Smooth muscle cell (in vitro differentiated cells): ENCODE measurements at regions not wholly inside any gene's neighbourhood (a gene's known extent, or its start where the extent isn't known, plus 50 kb on each side); places are given as distances from the start of the nearest gene placed in this dataset.

ENCODE experiments used
- DNase-seq: peaks from one replicate; lab custom pipeline; 2025; ENCODE audit not compliant: unreplicated experiment; lab: John Stamatoyannopoulos, UW
- H2AFZ ChIP-seq: fragments of 200-600 bp; sonication (generic); 2 replicates; pipeline ENCODE4 v1.6.0; 2016; ENCODE audit warnings: antibody characterized with exemption, low read depth, mild to moderate bottlenecking
- H3F3A ChIP-seq: fragments of 200-600 bp; sonication (generic); 2 replicates; pipeline ENCODE4 v1.6.0; 2017; ENCODE audit warnings: antibody characterized with exemption, low read depth
- H3K27ac ChIP-seq: fragments of 200-600 bp; sonication (generic); 2 replicates; pipeline ENCODE4 v1.5.1; 2016; ENCODE audit warnings: low read depth, mild to moderate bottlenecking
- H3K27me3 ChIP-seq: fragments of 200-600 bp; sonication (generic); 2 replicates; pipeline ENCODE4 v1.6.1; 2016; ENCODE audit warnings: low read depth, mild to moderate bottlenecking
- H3K36me3 ChIP-seq: fragments of 200-600 bp; sonication (generic); 2 replicates; pipeline ENCODE4 v1.5.1; 2016; ENCODE audit warnings: low read depth
- H3K4me1 ChIP-seq: fragments of 200-600 bp; sonication (generic); 2 replicates; pipeline ENCODE4 v1.5.1; 2016; ENCODE audit warnings: low read depth
- H3K4me2 ChIP-seq: fragments of 200-600 bp; sonication (generic); 2 replicates; pipeline ENCODE4 v1.6.0; 2016; ENCODE audit warnings: mild to moderate bottlenecking
- H3K4me3 ChIP-seq: fragments of 200-600 bp; sonication (generic); 2 replicates; pipeline ENCODE4 v1.5.1; 2016; ENCODE audit warnings: mild to moderate bottlenecking
- H3K79me2 ChIP-seq: fragments of 200-600 bp; sonication (generic); 2 replicates; pipeline ENCODE4 v1.6.0; 2016; ENCODE audit warnings: low read depth, mild to moderate bottlenecking
- H3K9ac ChIP-seq: fragments of 200-600 bp; sonication (generic); 2 replicates; pipeline ENCODE4 v1.6.0; 2016; ENCODE audit warnings: low read depth
- H3K9me3 ChIP-seq: fragments of 200-600 bp; sonication (generic); replicated peaks from 2 replicates; pipeline ENCODE4 v1.5.1; 2016; ENCODE audit warnings: low read depth
- H4K20me1 ChIP-seq: fragments of 200-600 bp; sonication (generic); 2 replicates; pipeline ENCODE4 v1.6.0; 2016; ENCODE audit warnings: low read depth
- WGBS: methylation state at CpG from one replicate; pipeline ENCODE4 v1.1.7; 2016; ENCODE audit warnings: low lambda C conversion rate; 5-methylcytosine and 5-hydroxymethylcytosine counted together
- TF ChIP-seq, protein P1 (sequence below): fragments of 200-600 bp; sonication (generic); IDR thresholded peaks from 2 replicates; pipeline ENCODE4 v1.5.1; 2017; ENCODE audit warnings: borderline replicate concordance, mild to moderate bottlenecking, antibody characterized with exemption; ENCODE audit not compliant: insufficient read depth, poor library complexity, severe bottlenecking

GRCh38 chr2:128403814-128404708 is 85.4 kb upstream of the HS6ST1 start:
- Histone ChIP-seq H2AFZ (no peak overlapping the region), H3K4me2 (no peak overlapping the region), H3K9ac (no peak overlapping the region), H3K9me3 (no peaks in the 10 kb centered on the region), H3K27me3 (no peaks in the 10 kb centered on the region), H3K4me1 (peaks cover 6% of the 10 kb centered on the region), H3K4me3 (no peak overlapping the region), H3K27ac (no peak overlapping the region), H3K79me2 (no peaks in the 10 kb centered on the region), H3K36me3 (no peaks in the 10 kb centered on the region), H3F3A (no peaks in the 10 kb centered on the region), H4K20me1 (no peaks in the 10 kb centered on the region)
- no peak for DNase-seq
- TF ChIP-seq, protein P1, sequence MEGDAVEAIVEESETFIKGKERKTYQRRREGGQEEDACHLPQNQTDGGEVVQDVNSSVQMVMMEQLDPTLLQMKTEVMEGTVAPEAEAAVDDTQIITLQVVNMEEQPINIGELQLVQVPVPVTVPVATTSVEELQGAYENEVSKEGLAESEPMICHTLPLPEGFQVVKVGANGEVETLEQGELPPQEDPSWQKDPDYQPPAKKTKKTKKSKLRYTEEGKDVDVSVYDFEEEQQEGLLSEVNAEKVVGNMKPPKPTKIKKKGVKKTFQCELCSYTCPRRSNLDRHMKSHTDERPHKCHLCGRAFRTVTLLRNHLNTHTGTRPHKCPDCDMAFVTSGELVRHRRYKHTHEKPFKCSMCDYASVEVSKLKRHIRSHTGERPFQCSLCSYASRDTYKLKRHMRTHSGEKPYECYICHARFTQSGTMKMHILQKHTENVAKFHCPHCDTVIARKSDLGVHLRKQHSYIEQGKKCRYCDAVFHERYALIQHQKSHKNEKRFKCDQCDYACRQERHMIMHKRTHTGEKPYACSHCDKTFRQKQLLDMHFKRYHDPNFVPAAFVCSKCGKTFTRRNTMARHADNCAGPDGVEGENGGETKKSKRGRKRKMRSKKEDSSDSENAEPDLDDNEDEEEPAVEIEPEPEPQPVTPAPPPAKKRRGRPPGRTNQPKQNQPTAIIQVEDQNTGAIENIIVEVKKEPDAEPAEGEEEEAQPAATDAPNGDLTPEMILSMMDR: no peak
- WGBS: 95% methylated on average over 5 of the region's 5 CpGs

DNA sequence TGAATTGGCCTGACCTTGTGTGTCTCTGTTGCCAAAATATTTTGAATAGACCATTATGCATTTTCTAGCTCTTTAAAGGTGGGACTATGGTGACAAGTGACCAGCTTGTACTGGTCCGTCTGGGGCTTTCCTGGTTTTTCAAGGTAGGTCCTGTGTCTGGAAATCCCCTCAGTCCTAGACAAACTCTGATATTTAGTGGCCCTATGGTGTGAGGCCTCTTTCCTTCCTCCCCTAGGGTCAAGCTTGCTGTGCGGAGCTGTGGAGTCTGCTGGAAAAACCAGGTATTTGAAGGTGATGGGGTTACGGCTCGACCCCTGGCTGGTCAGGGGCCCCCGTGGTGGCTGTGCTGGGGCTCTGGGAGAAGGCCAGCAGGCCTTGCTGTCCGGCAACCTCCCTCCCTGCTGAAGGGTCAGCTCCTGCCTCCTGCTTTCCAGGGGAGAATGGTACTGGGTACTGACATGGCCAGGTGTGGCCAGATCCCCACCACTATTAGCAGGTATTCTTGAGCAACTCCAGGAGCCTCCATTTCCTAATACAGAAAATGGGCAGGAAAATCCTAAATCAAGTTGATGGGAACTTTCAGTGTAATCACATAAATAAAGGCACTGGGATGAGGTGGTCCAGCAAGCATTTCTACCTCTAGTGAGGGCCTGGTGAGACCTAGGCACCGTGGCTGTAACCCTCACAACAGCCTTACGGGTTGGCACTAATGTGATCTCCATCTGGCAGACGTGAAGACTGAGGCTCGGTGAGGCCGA is 86.2 kb upstream of the HS6ST1 start:
- no peak for DNase-seq
- TF ChIP-seq, protein P1: no peak
- Histone ChIP-seq H3K36me3 (no peaks in the 10 kb centered on the region), H3K4me3 (no peak overlapping the region), H3K27ac (no peak overlapping the region), H3K9me3 (no peaks in the 10 kb centered on the region), H3K4me2 (no peak overlapping the region), H2AFZ (no peak overlapping the region), H3K4me1 (peaks cover 6% of the 10 kb centered on the region), H3K79me2 (no peaks in the 10 kb centered on the region), H3K27me3 (no peaks in the 10 kb centered on the region), H4K20me1 (no peaks in the 10 kb centered on the region), H3F3A (no peaks in the 10 kb centered on the region), H3K9ac (no peak overlapping the region)
- WGBS: 92% methylated on average over 11 of the region's 11 CpGs

- Histone ChIP-seq H3K9ac (no peak overlapping the region), H3F3A (no peaks in the 10 kb centered on the region), H4K20me1 (no peaks in the 10 kb centered on the region), H3K27me3 (no peaks in the 10 kb centered on the region), H3K36me3 (no peaks in the 10 kb centered on the region), H3K4me1 (peaks cover 6% of the 10 kb centered on the region), H2AFZ (no peak overlapping the region), H3K79me2 (no peaks in the 10 kb centered on the region), H3K9me3 (no peaks in the 10 kb centered on the region), H3K4me2 (no peak overlapping the region), H3K27ac (no peak overlapping the region), H3K4me3 (no peak overlapping the region)
- TF ChIP-seq, protein P1: no peak
- WGBS: 99% methylated on average over 5 of the region's 5 CpGs
- DNase-seq: no peak
Observed at GRCh38 chr2:128405467-128405900, 86.8 kb upstream of the HS6ST1 start.
